ENCODE measurements at regions not wholly inside any gene's neighbourhood (a gene's known extent, or its start where the extent isn't known, plus 50 kb on each side); places are given as distances from the start of the nearest gene placed in this dataset.
A peak's percentile ranks its signal among the peaks of the same experiment; 100 is the strongest.

- no peak for DNase-seq (ENCODE audit: low read depth)
- H3K27me3 ChIP-seq (ENCODE audit: control insufficient read depth, insufficient read depth, low read length) = no peaks in the 10 kb centered on the region
- H3K4me3 ChIP-seq (ENCODE audit: low read depth, low read length) = no peak overlapping the region
- no peak for TF ChIP-seq CTCF (IDR thresholded peaks at IDR 0.05; ENCODE audit: insufficient read depth, low read length, severe bottlenecking)
- no peak for FAIRE-seq
- no peaks in the 10 kb centered on the region for H3K36me3 ChIP-seq (ENCODE audit: control insufficient read depth, insufficient read depth, low read length)
These were observed 56.0 kb upstream of the CLDN10 start for GRCh38 chr13:95496485-95496884.

GRCh38 chr13:95497381-95497807 lies 55.1 kb upstream of the CLDN10 start:
- DNase-seq (ENCODE audit: low read depth) = no peak
- no peak overlapping the region for H3K4me3 ChIP-seq (ENCODE audit: low read depth, low read length)
- no peak for TF ChIP-seq CTCF (IDR thresholded peaks at IDR 0.05; ENCODE audit: insufficient read depth, low read length, severe bottlenecking)
- no peak for FAIRE-seq
- no peaks in the 10 kb centered on the region for H3K36me3 ChIP-seq (ENCODE audit: control insufficient read depth, insufficient read depth, low read length)
- H3K27me3 ChIP-seq (ENCODE audit: control insufficient read depth, insufficient read depth, low read length) = no peaks in the 10 kb centered on the region

GRCh38 chr13:95498886-95499285 lies 53.6 kb upstream of the CLDN10 start:
- H3K4me3 ChIP-seq (ENCODE audit: low read depth, low read length) = no peak overlapping the region

GRCh38 chr13:95499811-95500712 lies 52.5 kb upstream of the CLDN10 start:
- DNase-seq (ENCODE audit: low read depth) = peak; percentile 28
- peak; percentile 64 for FAIRE-seq
- TF ChIP-seq CTCF (IDR thresholded peaks at IDR 0.05; ENCODE audit: insufficient read depth, low read length, severe bottlenecking) = no peak
- no peak overlapping the region for H3K4me3 ChIP-seq (ENCODE audit: low read depth, low read length)
- H3K36me3 ChIP-seq (ENCODE audit: control insufficient read depth, insufficient read depth, low read length) = no peaks in the 10 kb centered on the region
- no peaks in the 10 kb centered on the region for H3K27me3 ChIP-seq (ENCODE audit: control insufficient read depth, insufficient read depth, low read length)

More at GRCh38 chr13:95498886-95499285, 53.6 kb upstream of the CLDN10 start:
- FAIRE-seq (no peak), DNase-seq (ENCODE audit: low read depth) (peak; percentile 23)
- Histone ChIP-seq H3K36me3 (ENCODE audit: control insufficient read depth, insufficient read depth, low read length) (no peaks in the 10 kb centered on the region), H3K27me3 (ENCODE audit: control insufficient read depth, insufficient read depth, low read length) (no peaks in the 10 kb centered on the region)
- TF ChIP-seq CTCF (IDR thresholded peaks at IDR 0.05; ENCODE audit: insufficient read depth, low read length, severe bottlenecking) = no peak

- DNase-seq (ENCODE audit: low read depth) = peak; percentile 99
- no peak for FAIRE-seq
- Histone ChIP-seq H3K4me3 (ENCODE audit: low read depth, low read length) (no peak overlapping the region), H3K36me3 (ENCODE audit: control insufficient read depth, insufficient read depth, low read length) (no peaks in the 10 kb centered on the region), H3K27me3 (ENCODE audit: control insufficient read depth, insufficient read depth, low read length) (no peaks in the 10 kb centered on the region)
- TF ChIP-seq CTCF (IDR thresholded peaks at IDR 0.05; ENCODE audit: insufficient read depth, low read length, severe bottlenecking) = no peak
These were observed 50.3 kb upstream of the CLDN10 start for GRCh38 chr13:95502216-95502615.
